H9 (cell line): ENCODE measurements at regions not wholly inside any gene's neighbourhood (a gene's known extent, or its start where the extent isn't known, plus 50 kb on each side); places are given as distances from the start of the nearest gene placed in this dataset.

Source experiments
- DNase-seq: peaks from one replicate; pipeline ENCODE4 v3.0.0-alpha.2; 2017
- H2AFZ ChIP-seq: one replicate; pipeline ENCODE4 v1.6.1; 2013; ENCODE audit warnings: mild to moderate bottlenecking, low read length, control low read depth, moderate library complexity
- H2AK5ac ChIP-seq: 2 replicates; pipeline ENCODE4 v1.6.1; 2013; ENCODE audit warnings: low read length, control low read depth, mixed read lengths; ENCODE audit not compliant: insufficient read length
- H2BK120ac ChIP-seq: one replicate; pipeline ENCODE4 v1.6.1; 2013; ENCODE audit warnings: low read depth, mild to moderate bottlenecking, low read length, control low read depth, inconsistent platforms; ENCODE audit not compliant: poor library complexity, severe bottlenecking
- H2BK12ac ChIP-seq: 2 replicates; pipeline ENCODE4 v1.6.1; 2013; ENCODE audit warnings: low read length, control low read depth, mixed read lengths, low read depth; ENCODE audit not compliant: insufficient read length
- H2BK15ac ChIP-seq: 2 replicates; pipeline ENCODE4 v1.6.1; 2013; ENCODE audit warnings: low read depth, low read length, control low read depth
- H2BK20ac ChIP-seq: one replicate; pipeline ENCODE4 v1.6.1; 2013; ENCODE audit warnings: low read depth, mild to moderate bottlenecking, low read length, control low read depth, inconsistent platforms; ENCODE audit not compliant: poor library complexity, severe bottlenecking
- H2BK5ac ChIP-seq: 2 replicates; pipeline ENCODE4 v1.6.1; 2013; ENCODE audit warnings: low read length, control low read depth, mixed read lengths; ENCODE audit not compliant: insufficient read length
- H3K14ac ChIP-seq: 2 replicates; pipeline ENCODE4 v1.6.1; 2013; ENCODE audit warnings: low read length, control low read depth; ENCODE audit not compliant: insufficient read depth
- H3K18ac ChIP-seq: 2 replicates; pipeline ENCODE4 v1.6.1; 2013; ENCODE audit warnings: low read depth, mild to moderate bottlenecking, mixed read lengths, low read length, control low read depth; ENCODE audit not compliant: insufficient read length
- H3K23ac ChIP-seq: 2 replicates; pipeline ENCODE4 v1.6.1; 2013; ENCODE audit warnings: low read length, control low read depth, mixed read lengths, low read depth; ENCODE audit not compliant: insufficient read length
- H3K23me2 ChIP-seq: 2 replicates; pipeline ENCODE4 v1.6.1; 2013; ENCODE audit warnings: low read depth, mild to moderate bottlenecking, mixed read lengths, low read length, control low read depth; ENCODE audit not compliant: insufficient read length, poor library complexity, severe bottlenecking
- H3K27ac ChIP-seq: 2 replicates; pipeline ENCODE4 v1.5.1; 2013; ENCODE audit warnings: low read length, control low read depth, mixed read lengths, low read depth; ENCODE audit not compliant: insufficient read length
- H3K27me3 ChIP-seq: 2 replicates; pipeline ENCODE4 v1.6.1; 2013; ENCODE audit warnings: low read length, control low read depth, inconsistent platforms; ENCODE audit not compliant: insufficient read depth
- H3K4ac ChIP-seq: 2 replicates; pipeline ENCODE4 v1.6.1; 2013; ENCODE audit warnings: low read depth, mild to moderate bottlenecking, control low read depth, inconsistent platforms, low read length, moderate library complexity
- H3K4me1 ChIP-seq: 2 replicates; pipeline ENCODE4 v1.6.1; 2013; ENCODE audit warnings: low read length, control low read depth, inconsistent platforms; ENCODE audit not compliant: insufficient read depth
- H3K4me2 ChIP-seq: 2 replicates; pipeline ENCODE4 v1.6.1; 2013; ENCODE audit warnings: low read length, control low read depth, mixed read lengths; ENCODE audit not compliant: insufficient read length, insufficient read depth
- H3K56ac ChIP-seq: 2 replicates; pipeline ENCODE4 v1.6.1; 2013; ENCODE audit warnings: low read depth, mild to moderate bottlenecking, mixed read lengths, low read length, control low read depth; ENCODE audit not compliant: insufficient read length
- H3K79me1 ChIP-seq: 2 replicates; pipeline ENCODE4 v1.6.1; 2013; ENCODE audit warnings: low read depth, mild to moderate bottlenecking, moderate library complexity, low read length, control low read depth, inconsistent platforms; ENCODE audit not compliant: insufficient read depth, poor library complexity, severe bottlenecking
- H3K79me2 ChIP-seq: 2 replicates; pipeline ENCODE4 v1.6.1; 2013; ENCODE audit warnings: low read length, control low read depth, inconsistent platforms; ENCODE audit not compliant: insufficient read depth
- H3K9ac ChIP-seq: 2 replicates; pipeline ENCODE4 v1.6.1; 2013; ENCODE audit warnings: low read length, control low read depth, mixed read lengths; ENCODE audit not compliant: insufficient read length; ENCODE audit errors: extremely low read depth
- H3K9me3 ChIP-seq: one replicate; pipeline ENCODE4 v1.6.1; 2013; ENCODE audit warnings: low read depth, low read length, inconsistent platforms; ENCODE audit not compliant: control insufficient read depth
- H3T11ph ChIP-seq: one replicate; pipeline ENCODE4 v1.6.1; 2013; ENCODE audit warnings: mild to moderate bottlenecking, low read length, control low read depth, inconsistent platforms
- H4K20me1 ChIP-seq: one replicate; pipeline ENCODE4 v1.6.1; 2013; ENCODE audit not compliant: control insufficient read depth, insufficient read length, insufficient read depth
- H4K5ac ChIP-seq: 2 replicates; pipeline ENCODE4 v1.6.1; 2013; ENCODE audit warnings: low read depth, mild to moderate bottlenecking, mixed read lengths, low read length, control low read depth; ENCODE audit not compliant: insufficient read length
- H4K8ac ChIP-seq: replicated peaks from 2 replicates; pipeline ENCODE4 v1.6.1; 2013; ENCODE audit warnings: low read length, control low read depth, mixed read lengths, low read depth; ENCODE audit not compliant: insufficient read length
- H4K91ac ChIP-seq: 2 replicates; pipeline ENCODE4 v1.6.1; 2013; ENCODE audit warnings: low read depth, mild to moderate bottlenecking, moderate library complexity, mixed read lengths, low read length, control low read depth; ENCODE audit not compliant: insufficient read length
- H3K27ac Mint-ChIP-seq, 3 experiments: 2 replicates in 2 of 3; 3 replicates in 1 of 3; pipeline ENCODE4 v1.8.0; 2020 to 2021; ENCODE audit warnings: mixed read lengths in 3 of 3, mild to moderate bottlenecking in 1 of 3, moderate library complexity in 1 of 3
- H3K27me3 Mint-ChIP-seq: 2 replicates; pipeline ENCODE4 v1.8.0; 2021; ENCODE audit warnings: low read depth, mild to moderate bottlenecking, moderate library complexity, mixed read lengths
- H3K36me3 Mint-ChIP-seq, 3 experiments: 2 replicates in 2 of 3; 3 replicates in 1 of 3; pipeline ENCODE4 v1.8.0; 2020 to 2021; ENCODE audit warnings: low read depth in 3 of 3, mixed read lengths in 3 of 3; ENCODE audit not compliant: insufficient read depth in 1 of 3
- H3K4me1 Mint-ChIP-seq, 2 experiments: 2 replicates each; pipeline ENCODE4 v1.8.0; 2020; ENCODE audit warnings: mixed read lengths in 2 of 2
- H3K4me3 Mint-ChIP-seq, 2 experiments: 2 replicates in 1 of 2; 3 replicates in 1 of 2; pipeline ENCODE4 v1.8.0; 2020 to 2021; ENCODE audit warnings: mild to moderate bottlenecking in 2 of 2, mixed read lengths in 2 of 2, moderate library complexity in 1 of 2
- H3K9me3 Mint-ChIP-seq, 2 experiments: 2 replicates in 1 of 2; 3 replicates in 1 of 2; pipeline ENCODE4 v1.8.0; 2020; ENCODE audit warnings: mild to moderate bottlenecking in 2 of 2, mixed read lengths in 2 of 2, moderate library complexity in 1 of 2
- TF ChIP-seq, protein P1 (sequence below): fragments of 200-600 bp; sonication (generic); conservative IDR thresholded peaks from 3 replicates; pipeline ENCODE4 v1.8.0; 2021; ENCODE audit warnings: antibody characterized with exemption, mild to moderate bottlenecking

GRCh38 chr4:179919587-179919986 is 2323.6 kb upstream of the TENM3 start:
- no peak overlapping the region for H3K14ac ChIP-seq
- Mint-ChIP-seq H3K36me3 (peaks cover 0 to 3% (median 0%) of the 10 kb centered on the region in 3 experiments; a peak in 2 of 7 replicates), H3K4me3 (no peak overlapping the region), H3K27ac (no peak overlapping the region), H3K9me3 (no peaks in the 10 kb centered on the region; a peak in 4 of 5 replicates), H3K27me3 (no peaks in the 10 kb centered on the region), H3K4me1 (peaks cover 5% of the 10 kb centered on the region in 2 experiments; a peak in 3 of 4 replicates)
- no peak overlapping the region for H3K27ac ChIP-seq
- no peaks in the 10 kb centered on the region for H3K23me2 ChIP-seq
- H3K9ac ChIP-seq: no peak overlapping the region
- H4K20me1 ChIP-seq: no peaks in the 10 kb centered on the region
- DNase-seq: no peak
- no peak overlapping the region for H3T11ph ChIP-seq
- H3K4ac ChIP-seq: no peak overlapping the region
- TF ChIP-seq, protein P1, sequence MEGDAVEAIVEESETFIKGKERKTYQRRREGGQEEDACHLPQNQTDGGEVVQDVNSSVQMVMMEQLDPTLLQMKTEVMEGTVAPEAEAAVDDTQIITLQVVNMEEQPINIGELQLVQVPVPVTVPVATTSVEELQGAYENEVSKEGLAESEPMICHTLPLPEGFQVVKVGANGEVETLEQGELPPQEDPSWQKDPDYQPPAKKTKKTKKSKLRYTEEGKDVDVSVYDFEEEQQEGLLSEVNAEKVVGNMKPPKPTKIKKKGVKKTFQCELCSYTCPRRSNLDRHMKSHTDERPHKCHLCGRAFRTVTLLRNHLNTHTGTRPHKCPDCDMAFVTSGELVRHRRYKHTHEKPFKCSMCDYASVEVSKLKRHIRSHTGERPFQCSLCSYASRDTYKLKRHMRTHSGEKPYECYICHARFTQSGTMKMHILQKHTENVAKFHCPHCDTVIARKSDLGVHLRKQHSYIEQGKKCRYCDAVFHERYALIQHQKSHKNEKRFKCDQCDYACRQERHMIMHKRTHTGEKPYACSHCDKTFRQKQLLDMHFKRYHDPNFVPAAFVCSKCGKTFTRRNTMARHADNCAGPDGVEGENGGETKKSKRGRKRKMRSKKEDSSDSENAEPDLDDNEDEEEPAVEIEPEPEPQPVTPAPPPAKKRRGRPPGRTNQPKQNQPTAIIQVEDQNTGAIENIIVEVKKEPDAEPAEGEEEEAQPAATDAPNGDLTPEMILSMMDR: no peak
- no peak overlapping the region for H4K91ac ChIP-seq
- H2AK5ac ChIP-seq: no peak overlapping the region
- no peak overlapping the region for H2BK12ac ChIP-seq
- H4K5ac ChIP-seq: no peak overlapping the region
- no peak overlapping the region for H2AFZ ChIP-seq
- H2BK120ac ChIP-seq: no peak overlapping the region
- no peak overlapping the region for H2BK15ac ChIP-seq
- no peaks in the 10 kb centered on the region for H3K4me1 ChIP-seq
- H2BK5ac ChIP-seq: no peak overlapping the region
- H3K23ac ChIP-seq: no peak overlapping the region
- H2BK20ac ChIP-seq: no peak overlapping the region
- no peak overlapping the region for H4K8ac ChIP-seq
- no peaks in the 10 kb centered on the region for H3K9me3 ChIP-seq
- no peaks in the 10 kb centered on the region for H3K27me3 ChIP-seq
- H3K18ac ChIP-seq: no peak overlapping the region
- no peak overlapping the region for H3K56ac ChIP-seq
- no peak overlapping the region for H3K4me2 ChIP-seq
- no peaks in the 10 kb centered on the region for H3K79me1 ChIP-seq
- H3K79me2 ChIP-seq: no peaks in the 10 kb centered on the region
